ENCODE measurements at regions not wholly inside any gene's neighbourhood (a gene's known extent, or its start where the extent isn't known, plus 50 kb on each side); places are given as distances from the start of the nearest gene placed in this dataset.

GRCh38 chr14:38507299-38507698 is 251.4 kb upstream of the CLEC14A start:
- Histone ChIP-seq H3K36me3 (replicated peaks in 1 of 2; ENCODE audit: insufficient read depth in 1 of 2, low read depth in 2 of 2) (no peaks in the 10 kb centered on the region), H3K9me3 (no peaks in the 10 kb centered on the region), H3K4me1 (no peaks in the 10 kb centered on the region), H3K4me3 (no peak overlapping the region), H3K27ac (no peak overlapping the region), H3K27me3 (no peaks in the 10 kb centered on the region)
- intact Hi-C loops (cut with DNase I) = no loop called here
- no peak for DNase-seq
- TF ChIP-seq, protein P1, sequence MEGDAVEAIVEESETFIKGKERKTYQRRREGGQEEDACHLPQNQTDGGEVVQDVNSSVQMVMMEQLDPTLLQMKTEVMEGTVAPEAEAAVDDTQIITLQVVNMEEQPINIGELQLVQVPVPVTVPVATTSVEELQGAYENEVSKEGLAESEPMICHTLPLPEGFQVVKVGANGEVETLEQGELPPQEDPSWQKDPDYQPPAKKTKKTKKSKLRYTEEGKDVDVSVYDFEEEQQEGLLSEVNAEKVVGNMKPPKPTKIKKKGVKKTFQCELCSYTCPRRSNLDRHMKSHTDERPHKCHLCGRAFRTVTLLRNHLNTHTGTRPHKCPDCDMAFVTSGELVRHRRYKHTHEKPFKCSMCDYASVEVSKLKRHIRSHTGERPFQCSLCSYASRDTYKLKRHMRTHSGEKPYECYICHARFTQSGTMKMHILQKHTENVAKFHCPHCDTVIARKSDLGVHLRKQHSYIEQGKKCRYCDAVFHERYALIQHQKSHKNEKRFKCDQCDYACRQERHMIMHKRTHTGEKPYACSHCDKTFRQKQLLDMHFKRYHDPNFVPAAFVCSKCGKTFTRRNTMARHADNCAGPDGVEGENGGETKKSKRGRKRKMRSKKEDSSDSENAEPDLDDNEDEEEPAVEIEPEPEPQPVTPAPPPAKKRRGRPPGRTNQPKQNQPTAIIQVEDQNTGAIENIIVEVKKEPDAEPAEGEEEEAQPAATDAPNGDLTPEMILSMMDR (IDR thresholded peaks at IDR 0.05) = no peak
- TF ChIP-seq POLR2A (IDR thresholded peaks at IDR 0.05) = no peak
- no peak for ATAC-seq

DNA sequence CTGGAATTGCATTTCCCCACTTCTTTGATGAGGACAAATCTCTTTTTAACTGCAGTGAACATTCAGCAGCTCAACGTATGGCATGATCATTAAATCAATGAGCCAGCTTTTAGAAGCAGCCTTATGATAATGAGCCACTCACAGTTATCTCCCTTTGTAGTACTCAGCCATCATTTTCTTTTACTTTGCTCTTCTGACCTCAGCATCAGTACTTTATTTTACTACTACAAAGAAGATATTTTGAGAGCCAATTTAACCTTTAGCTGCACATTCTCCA is 250.0 kb upstream of the CLEC14A start:
- TF ChIP-seq, protein P1 (IDR thresholded peaks at IDR 0.05) = no peak
- no peak for TF ChIP-seq POLR2A (IDR thresholded peaks at IDR 0.05)
- ATAC-seq = no peak
- intact Hi-C loops (cut with DNase I) = no loop called here
- 19% methylated on average over 1 of the region's 1 CpG for WGBS, 2 donors
- Histone ChIP-seq H3K27me3 (no peaks in the 10 kb centered on the region), H3K4me1 (no peaks in the 10 kb centered on the region), H3K27ac (no peak overlapping the region), H3K36me3 (replicated peaks in 1 of 2; ENCODE audit: insufficient read depth in 1 of 2, low read depth in 2 of 2) (no peaks in the 10 kb centered on the region), H3K4me3 (no peak overlapping the region), H3K9me3 (no peaks in the 10 kb centered on the region)
- DNase-seq = no peak

DNA sequence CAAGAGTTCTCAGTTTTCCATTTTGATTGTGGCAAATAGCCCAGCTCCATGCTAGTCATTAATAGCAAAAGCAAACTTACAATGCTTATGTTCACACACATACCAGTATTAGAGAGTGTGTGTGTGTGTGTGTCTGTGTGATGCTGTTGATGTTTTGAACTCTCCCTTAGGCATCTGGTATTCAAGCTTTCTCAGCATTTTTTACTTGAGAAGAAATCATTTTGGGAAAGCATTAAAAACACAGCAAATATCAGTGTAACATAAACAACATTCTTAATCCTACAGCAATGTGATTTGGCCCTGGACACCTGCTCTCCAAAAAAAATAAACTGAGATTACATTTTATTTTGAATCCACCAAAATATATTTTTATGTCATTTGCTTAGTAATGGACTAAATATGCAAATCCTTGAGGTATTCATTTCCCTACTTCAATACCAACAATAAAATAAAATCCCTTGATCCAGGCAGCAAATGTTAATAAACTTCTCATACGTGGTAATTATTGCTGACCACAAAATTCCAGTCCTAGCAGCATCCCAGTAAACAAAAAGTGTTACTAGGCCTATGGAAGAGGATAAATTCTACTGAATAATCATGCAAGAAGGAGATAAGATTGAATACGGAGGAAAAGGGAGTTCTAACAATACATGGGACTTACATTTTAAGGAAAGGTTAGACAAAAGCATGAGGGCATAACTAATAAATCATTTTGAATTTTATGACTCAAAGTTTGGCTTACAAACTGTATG is 249.5 kb upstream of the CLEC14A start:
- no peak for TF ChIP-seq POLR2A (IDR thresholded peaks at IDR 0.05)
- TF ChIP-seq, protein P1 (IDR thresholded peaks at IDR 0.05) = no peak
- no peaks in the 10 kb centered on the region for H3K4me1 ChIP-seq
- H3K36me3 ChIP-seq (replicated peaks in 1 of 2; ENCODE audit: insufficient read depth in 1 of 2, low read depth in 2 of 2) = no peaks in the 10 kb centered on the region
- DNase-seq (no peak), ATAC-seq (no peak)
- no peaks in the 10 kb centered on the region for H3K9me3 ChIP-seq
- 18 to 23% methylated on average over 2 of the region's 2 CpGs for WGBS, 2 donors
- no peak overlapping the region for H3K4me3 ChIP-seq
- intact Hi-C loops (cut with DNase I) = no loop called here
- H3K27ac ChIP-seq = no peak overlapping the region
- no peaks in the 10 kb centered on the region for H3K27me3 ChIP-seq

DNA sequence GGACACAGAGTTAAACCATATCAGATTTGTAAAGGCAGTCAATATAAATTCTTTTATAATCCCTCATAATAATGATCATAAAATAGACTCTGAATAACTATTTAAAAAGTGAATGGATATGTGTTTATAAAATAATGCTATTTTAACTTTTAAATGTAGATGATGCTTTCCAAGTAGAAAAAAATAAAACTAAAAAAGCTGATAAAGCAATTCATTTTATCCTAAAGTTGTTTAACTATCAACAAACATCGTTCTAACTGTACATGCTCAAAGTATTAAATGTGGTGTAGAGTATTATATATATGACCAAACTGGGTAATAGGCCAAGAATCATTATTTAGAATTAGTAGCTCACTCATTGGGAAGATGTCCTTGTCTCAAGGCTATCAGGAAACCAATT is 248.3 kb upstream of the CLEC14A start:
- intact Hi-C loops (cut with DNase I) = no loop called here
- Histone ChIP-seq H3K27me3 (no peaks in the 10 kb centered on the region), H3K4me3 (no peak overlapping the region), H3K36me3 (replicated peaks in 1 of 2; ENCODE audit: insufficient read depth in 1 of 2, low read depth in 2 of 2) (no peaks in the 10 kb centered on the region), H3K4me1 (no peaks in the 10 kb centered on the region), H3K9me3 (no peaks in the 10 kb centered on the region), H3K27ac (no peak overlapping the region)
- TF ChIP-seq, protein P1 (IDR thresholded peaks at IDR 0.05) = no peak
- TF ChIP-seq POLR2A (IDR thresholded peaks at IDR 0.05) = no peak
- DNase-seq (no peak), ATAC-seq (no peak)
- WGBS, 2 donors = 50 to 56% methylated on average over 1 of the region's 1 CpG

- ATAC-seq (no peak), DNase-seq (no peak)
- Histone ChIP-seq H3K4me1 (no peaks in the 10 kb centered on the region), H3K36me3 (replicated peaks in 1 of 2; ENCODE audit: insufficient read depth in 1 of 2, low read depth in 2 of 2) (no peaks in the 10 kb centered on the region), H3K27ac (no peak overlapping the region), H3K9me3 (no peaks in the 10 kb centered on the region), H3K27me3 (no peaks in the 10 kb centered on the region), H3K4me3 (no peak overlapping the region)
- TF ChIP-seq, protein P1 (IDR thresholded peaks at IDR 0.05) = no peak
- TF ChIP-seq POLR2A (IDR thresholded peaks at IDR 0.05) = no peak
- 60 to 73% methylated on average over 2 of the region's 2 CpGs for WGBS, 2 donors
- intact Hi-C loops (cut with DNase I) = no loop called here
Measured at GRCh38 chr14:38502239-38502638, 246.3 kb upstream of the CLEC14A start.

Data from body of pancreas (tissue), 4 donors.